NCI-H1417 (cell line): ENCODE measurements at regions not wholly inside any gene's neighbourhood (a gene's known extent, or its start where the extent isn't known, plus 50 kb on each side); places are given as distances from the start of the nearest gene placed in this dataset.

Experiments used
- DNase-seq, 3 experiments: peaks; one replicate each; lab custom pipeline; 2025; lab: John Stamatoyannopoulos, UW

- no peak for DNase-seq
Observed at GRCh38 chr7:1359681-1360485, 99.4 kb downstream of the MICALL2 start.

GRCh38 chr7:1360521-1360971 lies 98.7 kb downstream of the MICALL2 start:
- no peak for DNase-seq

DNA sequence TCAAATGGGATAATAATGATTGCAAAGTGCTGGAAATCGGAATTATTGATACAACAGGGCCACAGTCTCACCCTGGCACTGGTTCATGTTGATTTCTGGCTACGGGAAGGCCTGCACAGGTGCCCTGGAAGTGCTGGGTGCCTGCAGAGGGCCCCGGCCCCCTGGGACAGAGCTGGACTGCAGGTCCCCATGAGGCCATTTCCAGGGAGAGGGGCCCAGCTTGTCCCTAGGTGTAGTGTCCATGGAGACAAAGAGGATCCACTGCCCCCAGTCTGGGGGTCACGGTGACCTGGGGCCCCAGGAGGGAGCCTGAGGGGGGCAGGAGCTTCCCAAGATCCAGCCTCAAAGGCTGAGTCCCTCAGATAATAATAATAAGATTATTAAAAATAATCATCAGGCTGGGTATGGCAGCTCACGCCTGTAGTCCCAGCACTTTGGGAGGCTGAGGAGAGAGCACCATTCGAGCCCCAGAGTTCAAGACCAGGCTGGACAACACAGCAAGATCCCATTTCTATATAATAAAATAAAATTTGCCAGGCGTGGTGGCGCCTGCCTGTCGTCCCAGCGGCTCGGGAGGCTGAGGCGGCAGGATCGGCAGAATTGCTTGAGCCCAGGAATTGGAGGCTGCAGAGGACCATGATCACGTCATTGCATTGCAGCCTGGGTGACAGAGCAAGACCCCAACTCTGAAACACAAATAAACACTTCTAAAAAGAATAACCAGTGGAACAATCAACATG lies 98.1 kb downstream of the MICALL2 start:
- no peak for DNase-seq

GRCh38 chr7:1361756-1362125 lies 97.5 kb downstream of the MICALL2 start:
- no peak for DNase-seq

DNA sequence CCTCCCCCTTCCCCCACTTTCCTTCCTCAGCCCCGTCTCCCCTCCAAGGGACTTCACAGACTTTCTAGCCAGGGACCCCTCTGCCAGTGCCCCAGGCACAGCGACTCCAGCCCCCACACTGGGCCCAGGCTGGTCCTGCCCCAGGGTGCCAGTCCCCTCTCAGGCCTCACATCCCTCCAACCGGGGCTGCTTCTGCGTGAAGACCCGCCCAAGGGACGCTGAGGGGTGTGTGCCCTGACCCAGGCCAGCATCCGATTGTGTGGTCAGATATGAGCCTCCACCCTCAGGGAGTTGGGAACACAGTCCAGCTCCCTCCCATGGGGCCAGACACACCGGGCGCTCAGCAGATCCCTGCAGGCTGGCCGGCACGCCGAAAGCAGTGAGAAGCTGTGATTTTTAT lies 97.0 kb downstream of the MICALL2 start:
- DNase-seq = no peak

- DNase-seq = no peak
Observed at GRCh38 chr7:1364068-1364905, 95.0 kb downstream of the MICALL2 start.

DNA sequence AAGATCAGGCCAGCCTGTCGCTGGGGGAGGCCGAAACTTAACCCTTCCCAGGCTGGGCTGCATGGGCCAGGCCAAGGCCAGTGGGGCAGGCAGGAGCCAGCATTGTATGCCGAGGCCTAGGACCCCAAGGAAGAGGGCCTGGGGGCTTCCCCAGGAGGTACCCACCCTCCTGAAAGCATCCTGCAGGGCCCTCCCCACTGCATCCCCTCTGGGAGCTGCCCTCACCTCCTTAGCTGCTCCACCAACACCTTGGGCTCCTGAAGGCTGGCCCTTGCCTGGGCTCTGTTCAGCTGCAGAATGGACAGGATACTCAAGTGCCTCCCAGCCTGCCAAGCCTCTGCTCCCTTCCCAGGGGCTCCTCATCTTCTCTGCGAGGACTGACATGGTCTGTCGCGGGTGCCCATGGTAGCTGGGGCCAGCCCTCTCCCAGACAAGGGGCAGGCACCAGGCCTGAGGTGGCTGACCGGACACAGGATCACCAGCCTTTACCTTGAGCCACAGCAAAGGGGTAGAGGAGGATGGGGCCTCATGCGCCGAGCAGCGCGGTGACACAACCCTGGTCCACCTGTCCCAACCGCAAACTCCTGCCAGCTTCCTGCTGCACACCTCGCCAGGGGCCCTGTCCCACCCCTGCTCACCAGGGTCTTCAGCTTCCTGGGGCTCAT lies 94.2 kb downstream of the MICALL2 start:
- no peak for DNase-seq

DNA sequence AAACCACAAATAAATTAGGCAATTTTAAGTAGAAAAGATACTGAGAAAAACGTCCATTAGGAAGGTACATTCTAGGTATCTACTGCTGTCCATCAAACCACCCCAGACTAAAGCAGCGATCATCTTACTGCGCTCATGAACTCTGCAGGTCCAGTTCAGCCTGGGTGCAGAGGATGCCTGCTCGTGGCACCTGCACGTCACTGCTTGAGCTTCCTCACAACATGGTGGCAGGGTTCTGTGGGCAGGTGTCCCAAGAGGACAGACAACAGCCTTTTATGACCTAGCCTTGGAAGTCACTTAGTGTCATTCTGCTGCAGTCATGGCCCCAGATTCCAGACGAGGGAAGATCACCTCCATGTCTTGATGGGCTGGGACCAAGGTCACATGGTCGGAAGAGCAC lies 93.4 kb downstream of the MICALL2 start:
- DNase-seq = no peak

DNA sequence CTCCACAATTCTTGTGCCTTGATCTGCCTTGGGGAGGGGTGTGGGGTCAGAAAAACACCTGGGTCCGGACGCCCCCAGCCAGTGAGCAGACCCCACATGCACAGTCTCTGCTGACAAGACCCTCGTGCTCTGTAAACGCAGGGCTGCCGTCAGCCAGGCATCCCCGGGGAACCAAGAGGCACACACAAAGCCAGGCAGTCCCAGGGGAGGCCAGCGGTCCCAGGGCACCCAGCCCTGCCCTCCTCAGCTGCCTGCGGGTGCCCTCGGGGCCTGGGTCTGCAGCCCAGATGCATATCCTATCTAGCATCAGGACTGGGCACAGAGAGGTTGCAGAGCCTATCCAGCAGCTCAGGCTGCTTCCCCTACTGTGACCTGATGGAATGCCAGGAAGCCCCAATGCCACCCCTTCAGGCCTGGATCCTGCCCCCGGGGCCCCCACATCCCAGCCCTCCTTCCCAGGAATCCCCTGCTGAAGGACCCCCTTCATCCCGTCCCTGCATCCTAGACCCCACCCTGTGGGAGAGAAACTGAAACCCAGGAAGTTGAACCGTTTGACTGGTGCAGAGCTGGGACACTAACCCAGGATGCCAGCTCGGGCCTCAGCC lies 92.4 kb downstream of the MICALL2 start:
- DNase-seq = no peak

DNA sequence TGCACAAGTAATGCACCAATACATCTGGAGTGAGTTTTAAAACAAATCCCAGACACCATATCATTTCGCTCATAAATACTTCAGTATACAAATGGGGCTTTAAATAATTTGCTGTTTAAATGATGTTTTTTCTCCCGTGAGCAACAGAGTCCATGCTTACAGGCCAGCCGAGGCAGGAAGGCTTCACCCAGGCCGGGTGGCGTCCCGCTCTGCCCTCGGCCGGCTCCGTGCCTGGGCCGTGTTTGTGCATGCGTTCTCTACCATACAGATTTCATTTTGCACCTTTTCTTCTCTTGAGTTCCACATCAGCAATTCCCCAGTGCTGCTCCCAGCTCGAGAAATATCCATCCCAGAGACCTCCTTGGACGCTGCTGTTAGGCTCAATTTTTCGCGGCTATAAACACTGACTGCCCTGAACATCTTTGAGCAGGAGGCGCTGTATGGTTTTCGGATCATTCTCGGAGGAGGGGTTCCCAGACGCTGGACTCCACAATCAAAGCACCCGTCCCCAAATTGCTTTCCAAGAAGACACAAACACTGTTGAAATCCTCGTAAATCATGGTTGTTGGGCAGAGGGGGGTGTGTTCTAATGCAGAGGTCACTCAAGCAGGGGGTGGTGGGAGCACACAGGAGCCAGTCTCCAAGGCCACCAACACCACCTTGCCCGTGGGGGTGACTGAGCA lies 91.6 kb downstream of the MICALL2 start:
- DNase-seq = no peak

DNA sequence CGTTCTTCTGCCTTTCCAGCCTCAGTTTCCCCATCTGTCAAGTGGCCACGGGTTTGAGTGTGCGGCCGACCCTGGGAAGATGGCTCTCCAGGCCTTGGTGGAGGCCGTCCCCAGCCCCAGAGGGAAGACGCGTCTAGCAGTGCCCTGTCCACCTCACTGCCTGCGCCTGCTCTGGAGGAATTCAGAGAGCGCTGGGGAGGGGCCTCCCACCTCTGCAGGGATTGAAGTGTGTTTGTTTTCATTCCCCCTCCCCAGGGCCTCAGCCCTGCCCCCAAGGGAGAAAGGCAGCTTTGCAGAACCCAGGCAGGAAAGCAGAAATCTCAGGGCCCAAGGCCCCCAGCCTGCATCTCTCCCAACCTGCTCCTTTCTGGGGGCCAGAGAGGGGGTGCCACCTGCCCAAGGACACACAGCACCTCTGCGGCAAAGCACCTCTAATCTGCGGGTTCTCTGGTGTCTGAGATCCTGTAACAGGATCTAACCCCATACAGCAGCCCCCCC lies 91.0 kb downstream of the MICALL2 start:
- peak in 1 of 3 experiments; percentile 39 for DNase-seq

DNA sequence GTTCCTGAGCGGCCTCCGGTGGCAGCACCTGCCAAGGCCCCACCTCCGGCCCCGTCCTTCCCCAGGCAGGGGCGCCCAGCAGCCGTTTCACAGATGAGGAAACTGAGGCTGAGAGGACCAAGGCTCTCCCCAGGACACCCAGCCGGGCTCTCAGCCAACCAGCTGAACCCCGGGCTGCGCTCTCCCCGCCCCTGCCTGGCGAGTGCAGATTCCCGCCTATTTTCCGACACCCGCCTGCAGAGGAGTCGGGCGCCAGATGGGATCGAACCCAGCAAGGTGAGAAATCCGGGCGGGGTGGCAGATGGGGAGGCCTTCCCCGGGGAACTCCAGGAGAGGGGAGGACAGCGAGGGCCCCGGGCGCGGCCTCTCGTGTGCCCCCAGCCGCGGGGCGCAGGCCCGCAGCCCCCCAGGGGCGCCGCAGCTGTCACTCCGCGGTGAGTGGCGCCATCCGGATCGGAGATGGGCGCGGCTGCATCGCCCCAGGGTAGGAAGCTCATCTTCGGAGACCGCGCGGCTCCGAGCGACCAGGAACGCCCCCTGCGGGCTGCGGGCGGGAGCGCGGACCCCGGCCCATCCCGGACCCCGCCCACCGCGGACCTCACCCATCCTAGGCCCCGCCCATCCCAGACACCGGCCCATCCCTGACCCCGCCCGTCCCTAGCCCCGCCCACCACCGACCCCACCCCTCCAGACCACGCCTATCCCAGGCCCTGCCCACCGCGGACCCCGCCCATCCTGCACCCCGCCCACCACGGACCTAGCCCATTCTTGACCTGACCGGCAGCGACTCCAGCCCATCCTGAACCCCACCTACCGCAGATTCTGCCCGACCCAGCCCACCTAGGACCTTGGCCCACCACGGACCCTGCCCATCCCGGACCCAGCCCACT lies 90.3 kb downstream of the MICALL2 start:
- peak in 2 of 3 experiments; percentile 69 to 80 for DNase-seq

DNA sequence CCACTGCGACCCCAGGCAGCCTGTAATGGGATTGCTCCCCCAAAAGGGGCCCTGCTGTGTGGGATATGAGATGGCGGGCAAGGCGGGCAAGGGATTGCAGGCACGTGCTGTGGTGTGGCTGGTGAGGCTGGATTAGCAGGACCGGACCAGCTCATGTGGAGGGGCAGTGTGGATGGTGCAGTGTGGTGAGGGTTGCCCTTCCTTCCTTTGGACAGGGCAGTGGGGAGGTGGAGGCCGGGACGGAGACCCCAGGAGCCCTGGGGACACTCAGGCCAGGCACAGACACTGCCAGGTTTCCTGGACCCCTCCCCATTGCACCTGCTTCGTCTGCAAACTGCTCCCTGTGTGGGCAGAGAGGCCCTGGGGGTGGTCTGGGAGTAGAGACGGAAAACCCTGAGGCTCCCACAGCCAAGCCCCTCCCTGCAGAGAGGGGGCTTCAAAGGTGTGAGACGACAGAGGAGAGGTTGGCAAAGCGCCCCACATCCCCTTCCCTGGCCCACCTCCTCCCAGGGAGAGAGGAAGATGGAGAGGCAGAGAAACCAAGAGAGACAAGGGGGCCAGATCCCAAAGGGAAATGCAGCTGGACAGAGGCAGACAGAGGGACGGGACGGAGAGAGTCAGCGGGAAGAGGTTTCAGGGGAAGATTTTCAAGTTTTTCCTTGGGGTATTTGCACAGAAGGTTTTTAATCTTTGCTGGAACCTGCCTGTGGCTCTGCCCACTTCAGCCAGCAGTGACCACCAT lies 89.2 kb downstream of the MICALL2 start:
- no peak for DNase-seq

DNA sequence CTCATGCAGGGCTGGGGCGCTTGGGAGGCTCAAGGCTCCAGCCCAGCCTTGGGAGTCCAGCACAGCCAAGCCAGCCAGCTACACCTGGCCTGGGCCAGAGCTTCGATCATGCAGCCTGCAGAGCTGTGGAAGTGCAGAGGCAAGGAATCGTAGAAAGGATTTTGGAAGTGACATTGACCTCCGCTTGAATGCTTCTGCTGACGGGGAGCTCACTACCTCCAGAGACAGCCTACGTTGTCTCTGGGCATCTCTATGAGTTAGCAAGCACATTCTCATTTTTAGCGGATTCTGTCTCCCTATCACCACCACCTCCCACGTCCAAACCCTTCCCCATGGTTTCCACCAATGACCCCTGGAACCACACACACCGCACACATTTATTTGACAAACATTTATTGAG lies 88.5 kb downstream of the MICALL2 start:
- DNase-seq = no peak

DNA sequence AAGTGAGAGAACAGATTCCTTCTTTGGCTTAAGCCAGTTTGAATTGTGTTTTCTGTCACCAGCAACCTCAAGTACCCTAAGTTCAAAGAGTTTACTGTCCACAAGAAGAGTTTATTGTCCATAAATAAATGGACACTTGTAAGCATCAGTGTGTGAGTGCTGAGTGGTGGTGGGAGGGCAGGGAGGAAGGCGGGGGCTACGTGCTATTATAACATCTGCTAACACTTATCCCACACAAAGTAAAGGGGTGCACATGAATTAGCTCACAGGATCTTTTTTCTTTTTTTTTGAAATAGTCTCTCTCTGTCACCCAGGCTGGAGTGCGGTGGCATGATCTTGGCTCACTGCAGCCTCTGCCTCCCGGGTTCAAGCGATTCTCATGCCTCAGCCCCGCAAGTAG lies 87.2 kb downstream of the MICALL2 start:
- no peak for DNase-seq

- DNase-seq = no peak
Observed at GRCh38 chr7:1372671-1373379, 86.4 kb downstream of the MICALL2 start.

DNA sequence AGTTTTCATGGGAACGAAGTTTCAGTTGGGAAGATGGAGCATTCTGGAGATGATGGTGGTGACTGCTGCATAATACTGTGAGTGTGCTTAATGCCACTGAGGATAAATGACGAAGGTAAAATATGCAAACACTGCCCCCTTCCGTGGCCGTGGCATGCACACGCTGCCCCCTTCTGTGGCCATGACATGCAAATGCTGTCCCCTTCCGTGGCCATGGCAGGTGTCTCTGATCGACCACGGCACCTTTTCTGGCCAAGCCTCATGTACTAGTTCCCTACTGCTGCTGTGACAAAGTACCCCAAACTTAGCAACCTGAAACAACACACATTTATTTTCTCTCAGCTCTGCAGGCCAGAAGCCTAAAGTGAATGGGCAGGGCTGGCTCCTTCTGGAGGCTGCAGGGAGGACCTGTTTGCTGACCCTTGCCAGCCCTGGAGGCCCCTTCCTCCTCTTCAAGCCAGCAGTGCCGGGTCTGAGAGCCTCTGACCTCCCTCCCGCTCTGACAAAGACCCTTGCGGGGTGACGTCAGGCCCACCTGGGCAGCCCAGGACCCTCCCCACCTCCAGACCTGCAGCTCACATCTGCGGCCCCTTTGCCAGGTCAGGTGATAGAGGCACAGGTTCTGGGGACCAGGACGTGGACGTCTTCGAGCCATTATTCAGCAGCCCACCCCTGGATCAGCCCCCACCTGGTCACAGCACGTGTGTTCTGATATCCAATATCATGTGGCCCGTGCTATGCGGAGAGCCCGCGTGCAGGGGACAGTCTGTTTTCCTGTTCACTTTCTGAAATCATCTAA lies 82.0 kb downstream of the MICALL2 start:
- peak in 1 of 3 experiments; percentile 18 for DNase-seq
